NB4 (cell line): ENCODE measurements at regions not wholly inside any gene's neighbourhood (a gene's known extent, or its start where the extent isn't known, plus 50 kb on each side); places are given as distances from the start of the nearest gene placed in this dataset.

Experiments
- POLR2A ChIP-seq: IDR thresholded peaks from 2 replicates; pipeline ENCODE4 v1.6.1; 2011; ENCODE audit warnings: mild to moderate bottlenecking; ENCODE audit not compliant: insufficient read length; ENCODE audit errors: extremely low read depth
- TF ChIP-seq, protein P1 (sequence below): IDR thresholded peaks from one replicate; pipeline ENCODE4 v1.5.1; 2012; ENCODE audit warnings: low read depth, low read length
- TF ChIP-seq, protein P2 (sequence below): IDR thresholded peaks from 2 replicates; pipeline ENCODE4 v1.6.1; 2011; ENCODE audit warnings: low read depth, low read length

DNA sequence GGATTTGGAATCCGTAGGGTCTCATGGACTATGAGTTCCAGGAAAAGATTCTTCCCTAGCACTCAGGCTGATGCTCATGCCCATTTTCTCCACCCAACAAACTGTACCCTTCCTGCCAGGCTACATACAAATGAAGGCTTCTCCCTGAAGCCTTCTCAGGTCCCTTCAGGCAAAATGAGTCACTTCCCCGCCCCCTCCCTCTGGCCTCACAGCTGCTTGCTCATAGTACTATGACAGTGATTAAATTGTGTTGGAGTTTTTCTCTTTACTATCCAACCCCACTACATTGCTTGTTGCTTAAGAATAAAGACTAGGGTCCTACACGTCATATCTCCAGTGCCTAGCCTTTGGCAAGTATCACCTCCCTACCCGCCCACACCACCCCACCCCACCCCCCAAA, 207.6 kb upstream of the NFIA start:
- no peak for TF ChIP-seq POLR2A
- TF ChIP-seq, protein P1, sequence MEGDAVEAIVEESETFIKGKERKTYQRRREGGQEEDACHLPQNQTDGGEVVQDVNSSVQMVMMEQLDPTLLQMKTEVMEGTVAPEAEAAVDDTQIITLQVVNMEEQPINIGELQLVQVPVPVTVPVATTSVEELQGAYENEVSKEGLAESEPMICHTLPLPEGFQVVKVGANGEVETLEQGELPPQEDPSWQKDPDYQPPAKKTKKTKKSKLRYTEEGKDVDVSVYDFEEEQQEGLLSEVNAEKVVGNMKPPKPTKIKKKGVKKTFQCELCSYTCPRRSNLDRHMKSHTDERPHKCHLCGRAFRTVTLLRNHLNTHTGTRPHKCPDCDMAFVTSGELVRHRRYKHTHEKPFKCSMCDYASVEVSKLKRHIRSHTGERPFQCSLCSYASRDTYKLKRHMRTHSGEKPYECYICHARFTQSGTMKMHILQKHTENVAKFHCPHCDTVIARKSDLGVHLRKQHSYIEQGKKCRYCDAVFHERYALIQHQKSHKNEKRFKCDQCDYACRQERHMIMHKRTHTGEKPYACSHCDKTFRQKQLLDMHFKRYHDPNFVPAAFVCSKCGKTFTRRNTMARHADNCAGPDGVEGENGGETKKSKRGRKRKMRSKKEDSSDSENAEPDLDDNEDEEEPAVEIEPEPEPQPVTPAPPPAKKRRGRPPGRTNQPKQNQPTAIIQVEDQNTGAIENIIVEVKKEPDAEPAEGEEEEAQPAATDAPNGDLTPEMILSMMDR, result no peak
- TF ChIP-seq, protein P2, sequence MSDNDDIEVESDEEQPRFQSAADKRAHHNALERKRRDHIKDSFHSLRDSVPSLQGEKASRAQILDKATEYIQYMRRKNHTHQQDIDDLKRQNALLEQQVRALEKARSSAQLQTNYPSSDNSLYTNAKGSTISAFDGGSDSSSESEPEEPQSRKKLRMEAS, result no peak
